ENCODE measurements at regions not wholly inside any gene's neighbourhood (a gene's known extent, or its start where the extent isn't known, plus 50 kb on each side); places are given as distances from the start of the nearest gene placed in this dataset.

- TF ChIP-seq EZH2 (IDR thresholded peaks at IDR 0.05; ENCODE audit: insufficient read depth, poor library complexity, severe bottlenecking) (no peak), EZH2phosphoT487 (IDR thresholded peaks at IDR 0.05; ENCODE audit: insufficient read depth, low read depth) (no peak)
These were observed 630.2 kb upstream of the NR3C2 start for GRCh38 chr4:149072384-149072783.
